ENCODE measurements at regions not wholly inside any gene's neighbourhood (a gene's known extent, or its start where the extent isn't known, plus 50 kb on each side); places are given as distances from the start of the nearest gene placed in this dataset.

DNA sequence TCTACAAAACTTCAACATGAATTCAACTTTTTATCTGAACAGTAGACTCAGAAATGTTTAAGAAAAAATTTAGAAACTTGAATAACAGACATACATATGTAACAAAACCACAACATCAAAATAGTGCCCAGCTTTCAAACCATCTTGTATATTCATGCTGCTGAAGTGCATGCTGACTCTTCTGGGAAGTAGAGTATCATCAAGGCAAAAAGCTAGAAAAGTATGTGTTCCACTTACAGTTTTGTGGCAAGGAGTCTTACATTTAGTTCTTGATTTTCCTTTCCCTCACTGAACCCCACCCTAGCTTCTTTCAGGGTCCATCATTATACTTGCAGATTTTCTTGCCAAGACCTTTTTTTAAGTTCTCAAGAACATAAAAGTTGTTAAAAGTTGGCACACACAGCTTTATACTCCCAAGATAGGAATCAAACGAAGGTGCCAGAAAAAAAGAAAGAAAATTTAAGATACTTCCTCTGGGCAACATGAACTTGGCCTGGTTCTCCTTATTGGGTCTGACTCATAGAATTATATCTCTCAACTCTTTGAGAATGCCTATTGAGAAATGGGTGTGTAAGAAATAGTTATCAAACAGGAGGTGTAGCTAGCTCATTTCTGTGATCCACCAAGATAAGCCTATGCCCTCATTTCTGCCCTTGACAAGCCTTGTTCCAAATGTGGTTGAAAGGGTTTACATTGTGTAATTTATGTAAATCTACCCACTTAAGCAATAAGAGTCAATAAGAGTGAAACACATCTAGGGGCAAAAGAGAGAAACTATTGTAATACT lies 667.6 kb upstream of the ACVR2A start:
- peaks cover 16% of the 10 kb centered on the region for H3K9me3 Mint-ChIP-seq (ENCODE audit: unreplicated experiment)
- H3K4me3 Mint-ChIP-seq (ENCODE audit: unreplicated experiment), result no peak overlapping the region
- no peak for TF ChIP-seq CTCF (IDR thresholded peaks at IDR 0.05)
- H3K36me3 Mint-ChIP-seq (ENCODE audit: unreplicated experiment), result no peaks in the 10 kb centered on the region
- no peaks in the 10 kb centered on the region for H3K4me1 Mint-ChIP-seq (ENCODE audit: unreplicated experiment)
- H3K27ac Mint-ChIP-seq (ENCODE audit: unreplicated experiment), result no peak overlapping the region
- no peak for DNase-seq (ENCODE audit: extremely low spot score, unreplicated experiment)
- no peaks in the 10 kb centered on the region for H3K27me3 Mint-ChIP-seq (ENCODE audit: unreplicated experiment)

DNA sequence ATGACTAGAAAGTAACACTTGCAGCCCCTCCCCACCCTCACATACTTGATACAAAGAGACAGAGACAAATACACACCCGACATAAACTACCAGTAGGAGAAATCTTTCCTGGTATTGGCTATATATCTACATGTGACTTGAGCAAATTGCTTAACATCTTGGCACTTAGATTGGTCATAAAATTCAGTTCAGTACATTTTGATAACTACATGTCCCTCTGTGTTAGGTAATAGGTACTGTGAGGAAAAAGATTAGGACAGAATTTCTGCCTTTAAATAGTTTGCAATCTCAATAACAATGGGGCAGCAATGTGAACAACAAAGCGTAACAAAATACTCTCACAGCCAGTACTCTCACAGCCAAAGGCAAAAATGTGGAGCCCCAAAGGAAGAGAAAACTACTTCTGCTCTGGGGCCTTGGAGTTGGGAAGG lies 670.0 kb upstream of the ACVR2A start:
- TF ChIP-seq CTCF (IDR thresholded peaks at IDR 0.05), result no peak
- DNase-seq (ENCODE audit: extremely low spot score, unreplicated experiment), result no peak
- Mint-ChIP-seq H3K9me3 (ENCODE audit: unreplicated experiment) (no peaks in the 10 kb centered on the region), H3K27ac (ENCODE audit: unreplicated experiment) (no peak overlapping the region), H3K27me3 (ENCODE audit: unreplicated experiment) (no peaks in the 10 kb centered on the region), H3K4me1 (ENCODE audit: unreplicated experiment) (no peaks in the 10 kb centered on the region), H3K36me3 (ENCODE audit: unreplicated experiment) (no peaks in the 10 kb centered on the region), H3K4me3 (ENCODE audit: unreplicated experiment) (no peak overlapping the region)

DNA sequence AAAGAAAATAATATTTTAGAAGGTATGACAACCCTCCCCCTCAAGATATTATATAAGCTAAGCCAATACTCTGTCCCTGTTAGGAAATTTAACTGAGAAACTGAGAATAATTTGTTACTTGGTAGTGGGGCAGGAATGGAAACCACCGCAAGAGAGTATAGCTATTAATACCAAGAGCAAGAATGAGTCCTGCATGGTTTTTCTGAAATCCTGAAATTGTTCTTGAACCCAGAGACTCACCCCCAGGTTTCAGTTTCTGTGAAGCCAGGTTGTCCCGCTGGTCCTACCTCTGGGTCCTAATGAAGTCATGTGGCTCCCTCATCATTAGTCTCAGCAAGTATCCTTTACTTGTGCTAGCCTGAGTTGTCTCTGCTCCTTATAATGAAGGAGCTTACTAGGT lies 671.0 kb upstream of the ACVR2A start:
- no peak overlapping the region for H3K4me3 Mint-ChIP-seq (ENCODE audit: unreplicated experiment)
- no peaks in the 10 kb centered on the region for H3K9me3 Mint-ChIP-seq (ENCODE audit: unreplicated experiment)
- no peak for DNase-seq (ENCODE audit: extremely low spot score, unreplicated experiment)
- no peak overlapping the region for H3K27ac Mint-ChIP-seq (ENCODE audit: unreplicated experiment)
- H3K4me1 Mint-ChIP-seq (ENCODE audit: unreplicated experiment), result no peaks in the 10 kb centered on the region
- no peak for TF ChIP-seq CTCF (IDR thresholded peaks at IDR 0.05)
- no peaks in the 10 kb centered on the region for H3K36me3 Mint-ChIP-seq (ENCODE audit: unreplicated experiment)
- no peaks in the 10 kb centered on the region for H3K27me3 Mint-ChIP-seq (ENCODE audit: unreplicated experiment)

DNA sequence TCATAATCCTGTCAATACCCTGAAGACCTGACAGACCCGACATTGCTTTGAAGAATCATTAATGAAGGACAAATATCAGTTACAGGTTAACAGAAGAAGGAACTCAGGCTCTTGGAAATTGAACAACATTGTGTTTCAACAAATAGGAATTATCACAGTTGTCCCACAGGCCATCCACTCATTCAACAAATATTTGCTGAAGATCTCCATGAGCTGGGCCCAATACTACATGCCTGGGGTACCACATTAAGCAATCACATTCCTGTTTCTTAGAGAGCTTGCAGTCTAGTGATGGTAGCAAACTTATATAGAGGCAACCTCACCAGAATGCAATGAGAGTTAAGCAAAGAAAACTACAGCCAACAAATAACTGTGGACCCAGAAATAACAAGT lies 671.6 kb upstream of the ACVR2A start:
- H3K27me3 Mint-ChIP-seq (ENCODE audit: unreplicated experiment), result no peaks in the 10 kb centered on the region
- H3K9me3 Mint-ChIP-seq (ENCODE audit: unreplicated experiment), result no peaks in the 10 kb centered on the region
- TF ChIP-seq CTCF (IDR thresholded peaks at IDR 0.05), result no peak
- H3K4me1 Mint-ChIP-seq (ENCODE audit: unreplicated experiment), result no peaks in the 10 kb centered on the region
- H3K36me3 Mint-ChIP-seq (ENCODE audit: unreplicated experiment), result no peaks in the 10 kb centered on the region
- no peak overlapping the region for H3K27ac Mint-ChIP-seq (ENCODE audit: unreplicated experiment)
- no peak for DNase-seq (ENCODE audit: extremely low spot score, unreplicated experiment)
- no peak overlapping the region for H3K4me3 Mint-ChIP-seq (ENCODE audit: unreplicated experiment)

GRCh38 chr2:147172493-147173188 lies 672.2 kb upstream of the ACVR2A start:
- Mint-ChIP-seq H3K27ac (ENCODE audit: unreplicated experiment) (no peak overlapping the region), H3K9me3 (ENCODE audit: unreplicated experiment) (no peaks in the 10 kb centered on the region), H3K4me1 (ENCODE audit: unreplicated experiment) (no peaks in the 10 kb centered on the region), H3K36me3 (ENCODE audit: unreplicated experiment) (no peaks in the 10 kb centered on the region), H3K4me3 (ENCODE audit: unreplicated experiment) (no peak overlapping the region), H3K27me3 (ENCODE audit: unreplicated experiment) (no peaks in the 10 kb centered on the region)
- DNase-seq (ENCODE audit: extremely low spot score, unreplicated experiment), result no peak
- no peak for TF ChIP-seq CTCF (IDR thresholded peaks at IDR 0.05)

All from osteocyte (in vitro differentiated cells).